Kidney (tissue), 13 donors: ENCODE measurements at regions not wholly inside any gene's neighbourhood (a gene's known extent, or its start where the extent isn't known, plus 50 kb on each side); places are given as distances from the start of the nearest gene placed in this dataset.

ENCODE experiments used
- DNase-seq, 5 donors: peaks; one replicate each; pipeline ENCODE4 v3.0.0-alpha.2; 2013 to 2020
- FAIRE-seq: peaks from 2 replicates; lab custom pipeline; 2012; peaks lifted over from hg19 to GRCh38; lab: Jason Lieb, UNC
- H3K27ac ChIP-seq, 2 donors: one replicate each; pipeline ENCODE4 v1.7.0; 2013; ENCODE audit warnings: low read depth in 2 of 2, low read length in 2 of 2, inconsistent platforms in 1 of 2
- H3K27me3 ChIP-seq: one replicate; pipeline ENCODE4 v1.7.1; 2013; ENCODE audit warnings: low read length, inconsistent platforms; ENCODE audit not compliant: control insufficient read depth, insufficient read depth
- H3K36me3 ChIP-seq, 3 donors: one replicate each; pipeline versions ENCODE4 v1.7.0 to v1.7.1; 2013; ENCODE audit warnings: low read length in 3 of 3, control low read depth in 1 of 3, inconsistent platforms in 1 of 3; ENCODE audit not compliant: insufficient read depth in 3 of 3, control insufficient read depth in 2 of 3
- H3K4me1 ChIP-seq, 3 donors: one replicate each; pipeline versions ENCODE4 v1.7.0 to v1.7.1; 2013; ENCODE audit warnings: low read length in 3 of 3, inconsistent platforms in 1 of 3, low read depth in 1 of 3; ENCODE audit not compliant: control insufficient read depth in 2 of 3, insufficient read depth in 2 of 3
- H3K4me3 ChIP-seq, 3 donors: one replicate each; pipeline versions ENCODE4 v1.7.0 to v1.8.1; 2013; ENCODE audit warnings: low read length in 3 of 3, control low read depth in 1 of 3, inconsistent platforms in 1 of 3
- H3K9ac ChIP-seq, 3 donors: one replicate each; pipeline versions ENCODE4 v1.7.0 to v1.7.1; 2013; ENCODE audit warnings: low read length in 3 of 3, control low read depth in 1 of 3, inconsistent platforms in 1 of 3
- H3K9me3 ChIP-seq, 3 donors: one replicate each; pipeline versions ENCODE4 v1.7.0 to v1.7.1; 2013; ENCODE audit warnings: low read length in 3 of 3, control low read depth in 1 of 3, inconsistent platforms in 1 of 3; ENCODE audit not compliant: control insufficient read depth in 2 of 3, insufficient read depth in 1 of 3
- intact Hi-C: fragments of 100-400 bp; cut with DNase I; formaldehyde crosslinking; loops from one replicate; pipeline ENCODE4 v1.11.1; 2022
- TF ChIP-seq, protein P1 (sequence below): IDR thresholded peaks from 3 replicates; pipeline ENCODE4 v1.5.1; 2012; ENCODE audit warnings: mild to moderate bottlenecking, moderate library complexity, borderline replicate concordance; ENCODE audit not compliant: insufficient read depth; ENCODE audit errors: extremely low read depth
- donor health status: control.
- donor health status: control.
- donor health status: control.
- donor health status: control.
- donor health status: control.
- donor health status: DM: yes; HTN: yes; CAD: no.
- donor health status: Normal renal cell carcinoma (clear cell type).

DNA sequence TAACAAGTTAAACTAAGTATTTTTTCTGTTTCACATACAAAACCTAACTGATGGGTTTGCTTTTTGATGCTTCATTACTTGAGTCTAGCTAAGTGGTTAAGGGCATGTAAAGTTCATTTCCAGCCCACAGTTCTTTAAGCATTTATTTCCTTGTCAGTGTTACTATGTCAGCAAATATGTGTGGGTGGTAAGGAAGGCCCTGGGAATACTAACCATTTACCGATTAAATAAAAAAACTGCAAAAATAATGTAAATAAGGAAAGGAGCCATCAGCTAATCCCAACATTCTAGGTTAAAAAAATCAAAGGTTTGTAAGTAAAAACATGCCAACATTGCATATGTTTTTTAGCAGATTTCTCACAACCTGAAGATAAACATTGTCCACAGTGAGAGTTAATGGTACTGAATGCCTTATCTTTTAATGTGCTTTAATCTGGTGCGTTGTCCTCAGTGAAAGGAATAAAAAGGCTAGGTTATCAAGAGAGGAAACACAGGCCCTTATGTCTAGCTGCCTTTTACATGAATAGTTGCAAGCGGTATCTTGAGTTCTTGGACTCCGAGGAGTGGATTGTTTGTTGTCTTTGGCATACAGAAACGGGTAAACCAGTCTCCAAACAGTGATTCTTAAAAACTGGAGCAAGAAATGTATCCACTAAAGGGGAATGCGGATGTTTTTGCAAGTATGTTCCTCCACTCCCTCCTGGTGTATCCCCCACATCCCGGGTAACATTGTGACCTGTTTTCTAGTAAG, 949.6 kb upstream of the SLC10A2 start:
- no peak overlapping the region for H3K4me3 ChIP-seq
- peaks cover 0 to 2% (median 0%) of the 10 kb centered on the region in 3 donors for H3K4me1 ChIP-seq
- no peaks in the 10 kb centered on the region for H3K27me3 ChIP-seq
- FAIRE-seq (no peak), DNase-seq (peak in 3 of 5 donors; percentile 16 to 84 (median 71))
- H3K9me3 ChIP-seq: no peaks in the 10 kb centered on the region
- no peak overlapping the region for H3K9ac ChIP-seq
- intact Hi-C loops: no loop called here
- no peak overlapping the region for H3K27ac ChIP-seq
- H3K36me3 ChIP-seq: no peaks in the 10 kb centered on the region
- TF ChIP-seq, protein P1, sequence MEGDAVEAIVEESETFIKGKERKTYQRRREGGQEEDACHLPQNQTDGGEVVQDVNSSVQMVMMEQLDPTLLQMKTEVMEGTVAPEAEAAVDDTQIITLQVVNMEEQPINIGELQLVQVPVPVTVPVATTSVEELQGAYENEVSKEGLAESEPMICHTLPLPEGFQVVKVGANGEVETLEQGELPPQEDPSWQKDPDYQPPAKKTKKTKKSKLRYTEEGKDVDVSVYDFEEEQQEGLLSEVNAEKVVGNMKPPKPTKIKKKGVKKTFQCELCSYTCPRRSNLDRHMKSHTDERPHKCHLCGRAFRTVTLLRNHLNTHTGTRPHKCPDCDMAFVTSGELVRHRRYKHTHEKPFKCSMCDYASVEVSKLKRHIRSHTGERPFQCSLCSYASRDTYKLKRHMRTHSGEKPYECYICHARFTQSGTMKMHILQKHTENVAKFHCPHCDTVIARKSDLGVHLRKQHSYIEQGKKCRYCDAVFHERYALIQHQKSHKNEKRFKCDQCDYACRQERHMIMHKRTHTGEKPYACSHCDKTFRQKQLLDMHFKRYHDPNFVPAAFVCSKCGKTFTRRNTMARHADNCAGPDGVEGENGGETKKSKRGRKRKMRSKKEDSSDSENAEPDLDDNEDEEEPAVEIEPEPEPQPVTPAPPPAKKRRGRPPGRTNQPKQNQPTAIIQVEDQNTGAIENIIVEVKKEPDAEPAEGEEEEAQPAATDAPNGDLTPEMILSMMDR: no peak

GRCh38 chr13:104014803-104015645, 948.8 kb upstream of the SLC10A2 start:
- intact Hi-C loops: no loop called here
- DNase-seq (peak in 1 of 5 donors; percentile 28), FAIRE-seq (no peak)
- H3K4me1 ChIP-seq: peaks cover 0 to 2% (median 0%) of the 10 kb centered on the region in 3 donors
- no peak overlapping the region for H3K4me3 ChIP-seq
- H3K27me3 ChIP-seq: no peaks in the 10 kb centered on the region
- H3K36me3 ChIP-seq: no peaks in the 10 kb centered on the region
- H3K9me3 ChIP-seq: no peaks in the 10 kb centered on the region
- TF ChIP-seq, protein P1: no peak
- H3K9ac ChIP-seq: no peak overlapping the region
- H3K27ac ChIP-seq: no peak overlapping the region

GRCh38 chr13:104011505-104012241, 945.5 kb upstream of the SLC10A2 start:
- FAIRE-seq (no peak), DNase-seq (peak; percentile 70 to 84 (median 73))
- Histone ChIP-seq H3K27me3 (no peaks in the 10 kb centered on the region), H3K9ac (peak overlapping the region; percentile 23 to 41 (median 27)), H3K4me3 (peak overlapping the region; percentile 42 to 61 (median 47)), H3K4me1 (peaks cover 0 to 2% (median 0%) of the 10 kb centered on the region in 3 donors), H3K27ac (peak overlapping the region in 1 of 2 donors; percentile 63), H3K9me3 (no peaks in the 10 kb centered on the region), H3K36me3 (no peaks in the 10 kb centered on the region)
- TF ChIP-seq, protein P1: no peak
- intact Hi-C loops: no loop called here
